Erythroblast (primary cell): ENCODE measurements at regions not wholly inside any gene's neighbourhood (a gene's known extent, or its start where the extent isn't known, plus 50 kb on each side); places are given as distances from the start of the nearest gene placed in this dataset.

ENCODE experiments used
- DNase-seq, 2 experiments: peaks; one replicate each; lab custom pipeline; 2025; lab: John Stamatoyannopoulos, UW
- GATA1 ChIP-seq: IDR thresholded peaks from 2 replicates; pipeline ENCODE4 v1.6.1; 2011; ENCODE audit warnings: low read depth, mild to moderate bottlenecking, control low read depth, low read length, moderate library complexity
- POLR2A ChIP-seq: IDR thresholded peaks from 2 replicates; pipeline ENCODE4 v1.6.1; 2011; ENCODE audit warnings: mild to moderate bottlenecking, low read length

GRCh38 chr10:130377986-130378540 is 241.9 kb downstream of the GLRX3 start:
- TF ChIP-seq GATA1 (no peak), POLR2A (no peak)
- DNase-seq: no peak

DNA sequence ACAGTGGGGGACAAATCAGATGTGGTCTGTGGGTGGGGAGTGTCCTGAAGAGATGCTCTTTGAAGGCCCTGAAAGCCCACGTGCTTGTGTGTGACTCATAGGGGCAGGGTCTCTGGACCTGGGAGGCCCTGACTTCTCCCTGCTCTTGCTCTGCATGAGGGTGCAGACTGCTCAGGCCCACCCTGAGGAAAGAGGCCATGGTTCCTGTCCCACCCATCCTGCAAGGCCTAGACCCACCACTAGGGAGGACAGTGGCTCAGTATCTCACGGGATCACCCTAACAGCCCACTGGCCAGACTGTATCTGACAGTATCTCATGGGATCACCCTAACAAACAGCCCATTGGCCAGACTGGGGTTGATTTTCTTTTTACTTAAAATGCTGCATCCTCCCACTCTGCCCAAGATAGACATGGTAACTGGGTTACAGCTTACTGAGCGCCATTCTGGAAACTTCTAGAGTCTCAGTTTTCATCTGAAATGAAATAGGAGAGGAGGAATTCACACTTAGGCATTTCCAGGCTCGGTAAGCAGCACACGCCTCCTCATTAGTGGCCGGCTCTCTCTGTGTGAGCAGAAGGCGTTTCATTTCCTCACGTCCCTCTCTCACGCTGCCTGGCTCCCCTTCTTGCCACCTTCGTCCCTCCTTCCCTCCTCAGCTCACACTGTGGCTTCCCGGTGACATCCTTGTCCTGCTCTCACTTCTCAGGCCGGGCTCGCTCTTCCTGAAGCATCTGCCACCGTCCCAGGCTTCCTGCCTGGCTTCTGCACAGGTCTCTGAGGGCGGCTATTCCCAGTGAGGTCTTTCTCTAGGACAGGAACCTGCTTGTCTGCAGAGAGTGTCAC is 242.6 kb downstream of the GLRX3 start:
- no peak for DNase-seq
- no peak for TF ChIP-seq POLR2A
- TF ChIP-seq GATA1: no peak

GRCh38 chr10:130380056-130380455 is 243.9 kb downstream of the GLRX3 start:
- no peak for DNase-seq
- TF ChIP-seq GATA1 (no peak), POLR2A (no peak)

- no peak for DNase-seq
- no peak for TF ChIP-seq POLR2A
- TF ChIP-seq GATA1: no peak
Measured at GRCh38 chr10:130382031-130382430, 245.8 kb downstream of the GLRX3 start.

- no peak for TF ChIP-seq POLR2A
- no peak for TF ChIP-seq GATA1
- DNase-seq: no peak
Measured at GRCh38 chr10:130387936-130388580, 251.9 kb downstream of the GLRX3 start.

GRCh38 chr10:130388746-130389145 is 252.6 kb downstream of the GLRX3 start:
- DNase-seq: no peak
- no peak for TF ChIP-seq POLR2A

GRCh38 chr10:130389906-130390305 is 253.7 kb downstream of the GLRX3 start:
- TF ChIP-seq GATA1 (no peak), POLR2A (no peak)
- no peak for DNase-seq

GRCh38 chr10:130392031-130392430 is 255.8 kb downstream of the GLRX3 start:
- DNase-seq: no peak
- TF ChIP-seq GATA1 (no peak), POLR2A (no peak)

DNA sequence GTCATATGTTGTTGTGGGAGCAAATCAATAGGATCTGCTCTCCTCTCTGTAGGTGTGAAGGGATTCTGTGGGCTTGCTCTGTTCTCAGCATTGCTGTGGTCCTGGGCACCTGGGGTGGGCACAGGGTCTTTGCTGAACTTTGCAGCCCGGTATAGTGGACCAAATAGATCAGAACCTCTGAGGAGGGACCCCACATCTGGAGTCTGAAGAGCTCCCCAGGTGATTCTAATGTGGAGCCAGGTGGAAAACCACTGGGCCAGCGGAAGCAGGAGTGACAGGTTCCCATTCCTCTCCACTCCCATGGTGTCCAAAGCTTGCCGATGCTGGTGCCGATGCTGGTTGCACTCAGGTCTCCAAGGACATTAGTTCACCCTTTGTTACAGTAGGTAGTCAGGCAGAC is 257.2 kb downstream of the GLRX3 start:
- TF ChIP-seq GATA1: no peak

DNA sequence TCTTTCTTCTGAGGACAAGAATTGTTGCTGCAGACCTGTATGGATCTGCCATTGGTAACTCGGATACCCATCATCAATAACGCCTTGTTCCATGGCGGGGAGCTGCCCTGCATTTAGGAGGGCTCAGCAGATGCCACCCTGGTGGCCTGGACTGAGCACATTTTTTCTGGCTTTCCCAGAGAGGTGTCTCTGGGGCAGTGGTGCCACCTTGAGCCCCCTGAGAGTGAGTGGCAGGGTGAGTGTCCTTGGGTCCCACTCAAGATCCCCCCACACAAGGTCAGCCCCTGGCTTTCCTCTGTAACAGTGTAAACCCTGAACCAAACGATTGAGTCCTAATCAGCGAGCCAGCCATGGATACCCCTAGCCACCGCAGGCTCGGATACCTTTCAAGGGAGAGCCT is 258.6 kb downstream of the GLRX3 start:
- TF ChIP-seq POLR2A (no peak), GATA1 (no peak)
- DNase-seq: no peak

More for the DNA sequence above, 257.2 kb downstream of the GLRX3 start:
- no peak for DNase-seq

DNA sequence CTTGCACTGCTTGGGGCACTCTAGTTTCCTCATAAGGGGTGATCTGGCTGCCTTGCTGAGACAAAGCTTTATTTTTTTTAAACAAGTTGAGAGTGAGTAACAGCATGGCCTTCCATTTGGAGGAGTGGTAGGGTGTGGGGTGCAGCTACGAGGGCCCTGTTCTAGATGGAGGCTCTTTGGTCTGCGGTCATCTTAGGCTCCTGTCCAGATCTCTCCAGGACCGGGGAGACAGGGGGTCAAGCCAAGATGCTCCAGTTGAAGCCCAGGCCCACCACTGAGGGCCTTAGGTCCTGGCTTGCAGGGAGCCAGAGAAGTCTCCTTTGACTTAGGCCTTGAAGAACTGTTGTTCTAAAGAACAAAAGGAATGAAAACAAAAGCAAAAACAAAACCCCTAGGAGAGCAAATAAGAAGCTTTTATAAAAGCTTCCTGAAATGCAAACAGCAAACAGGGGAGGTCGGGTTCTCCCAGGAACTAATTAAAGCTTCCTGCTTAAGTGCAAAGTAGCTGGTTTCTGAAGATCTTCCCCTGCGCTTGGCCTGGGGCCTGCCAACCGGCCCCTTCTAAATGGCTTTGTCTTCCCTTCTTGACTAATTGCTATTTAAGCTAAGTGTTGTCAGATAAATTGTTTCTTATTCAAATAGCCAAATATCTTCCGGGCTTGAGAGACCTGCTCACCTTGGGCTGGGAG is 259.2 kb downstream of the GLRX3 start:
- DNase-seq: no peak
- no peak for TF ChIP-seq POLR2A
- TF ChIP-seq GATA1: no peak

DNA sequence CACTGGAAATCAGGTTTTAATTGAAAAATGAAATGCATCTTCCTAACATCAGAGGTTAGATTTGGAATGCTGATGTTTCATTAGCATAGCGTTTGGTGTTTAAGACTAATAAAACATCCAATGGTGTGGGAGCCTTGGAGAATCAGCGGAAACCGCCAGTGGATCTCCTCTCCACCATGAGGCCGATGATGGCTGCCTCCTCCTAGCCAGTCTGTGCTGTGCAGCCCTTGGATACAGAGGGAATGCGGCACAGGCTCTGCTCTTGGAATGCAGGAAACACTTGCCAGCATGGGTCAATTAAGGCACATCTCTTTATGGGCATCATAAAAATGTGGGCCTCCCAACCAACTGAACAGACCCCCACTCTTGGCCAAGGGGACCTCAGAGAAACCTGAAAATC is 259.9 kb downstream of the GLRX3 start:
- no peak for DNase-seq
- TF ChIP-seq GATA1: no peak
- no peak for TF ChIP-seq POLR2A

GRCh38 chr10:130398090-130398994 is 262.2 kb downstream of the GLRX3 start:
- no peak for TF ChIP-seq POLR2A
- TF ChIP-seq GATA1: no peak
- DNase-seq: no peak
